ENCODE measurements at regions not wholly inside any gene's neighbourhood (a gene's known extent, or its start where the extent isn't known, plus 50 kb on each side); places are given as distances from the start of the nearest gene placed in this dataset.

DNA sequence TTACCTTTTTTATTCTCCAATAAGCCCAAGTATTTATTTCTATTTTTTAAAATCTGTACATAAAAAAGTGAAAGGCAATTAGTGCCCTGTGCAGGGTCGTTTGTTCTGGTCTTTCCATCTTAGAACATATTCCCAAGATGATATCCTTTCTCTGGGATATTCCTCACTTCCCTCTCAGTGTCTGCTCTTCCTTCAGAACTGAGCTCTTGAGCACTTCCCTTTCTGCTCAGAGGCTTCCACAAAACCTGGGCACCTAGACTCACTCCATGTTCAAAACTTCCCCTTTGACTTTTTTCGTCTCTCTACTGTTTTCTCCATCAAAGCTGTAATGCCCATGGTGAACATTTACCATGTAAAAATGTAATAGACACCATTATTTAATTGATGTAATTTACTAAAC, 296.5 kb upstream of the TCF4 start:
- WGBS (ENCODE audit: insufficient coverage), result 25% methylated on average over 1 of the region's 2 CpGs
- Mint-ChIP-seq H3K4me3 (no peak overlapping the region), H3K9me3 (peaks cover 0 to 7% (median 1%) of the 10 kb centered on the region in 3 donors), H3K4me1 (no peaks in the 10 kb centered on the region), H3K36me3 (no peaks in the 10 kb centered on the region), H3K27me3 (no peaks in the 10 kb centered on the region), H3K27ac (no peak overlapping the region)
- H3K9me3 ChIP-seq, result no peaks in the 10 kb centered on the region
- ATAC-seq (replicated peaks in 1 of 4) (no peak), DNase-seq (no peak)
- ChIA-PET CTCF (interaction anchor here (0.7 kb wide), 2 partner anchors 10 to 142 kb away, joined by 3 to 5 read pairs; no protein-coding TSS in a partner anchor), POLR2A (no interaction called here)
- H3K4me1 ChIP-seq (ENCODE audit: control insufficient read depth in 1 of 2, extremely low read depth in 1 of 2, insufficient read depth in 2 of 2, low read length in 2 of 2), result no peaks in the 10 kb centered on the region
- H3K27me3 ChIP-seq (replicated peaks in 1 of 2; ENCODE audit: control insufficient read depth in 2 of 2, extremely low read depth in 1 of 2, insufficient read depth in 2 of 2, low read length in 1 of 2), result no peaks in the 10 kb centered on the region
- no peak overlapping the region for H3K4me3 ChIP-seq (ENCODE audit: control insufficient read depth in 1 of 2, extremely low read depth in 1 of 2, low read length in 1 of 2)
- H3K27ac ChIP-seq (ENCODE audit: low read length), result no peak overlapping the region
- no peaks in the 10 kb centered on the region for H3K36me3 ChIP-seq (ENCODE audit: control insufficient read depth in 2 of 2, extremely low read depth in 1 of 2, insufficient read depth in 1 of 2, low read length in 1 of 2)

GRCh38 chr18:55880617-55881016, 292.6 kb upstream of the TCF4 start:
- Histone ChIP-seq H3K36me3 (ENCODE audit: control insufficient read depth in 2 of 2, extremely low read depth in 1 of 2, insufficient read depth in 1 of 2, low read length in 1 of 2) (no peaks in the 10 kb centered on the region), H3K27me3 (replicated peaks in 1 of 2; ENCODE audit: control insufficient read depth in 2 of 2, extremely low read depth in 1 of 2, insufficient read depth in 2 of 2, low read length in 1 of 2) (no peaks in the 10 kb centered on the region), H3K27ac (ENCODE audit: low read length) (no peak overlapping the region), H3K4me3 (ENCODE audit: control insufficient read depth in 1 of 2, extremely low read depth in 1 of 2, low read length in 1 of 2) (no peak overlapping the region), H3K9me3 (no peaks in the 10 kb centered on the region), H3K4me1 (ENCODE audit: control insufficient read depth in 1 of 2, extremely low read depth in 1 of 2, insufficient read depth in 2 of 2, low read length in 2 of 2) (no peaks in the 10 kb centered on the region)
- H3K4me1 Mint-ChIP-seq, result no peaks in the 10 kb centered on the region
- no peaks in the 10 kb centered on the region for H3K36me3 Mint-ChIP-seq
- H3K9me3 Mint-ChIP-seq, result peaks cover 0 to 7% (median 0%) of the 10 kb centered on the region in 3 donors
- POLR2A ChIA-PET, result no interaction called here
- CTCF ChIA-PET, result no interaction called here
- no peak overlapping the region for H3K27ac Mint-ChIP-seq
- ATAC-seq (replicated peaks in 1 of 4), result no peak
- H3K4me3 Mint-ChIP-seq, result no peak overlapping the region
- H3K27me3 Mint-ChIP-seq, result no peaks in the 10 kb centered on the region
- DNase-seq, result no peak
- 92% methylated on average over 3 of the region's 8 CpGs for WGBS (ENCODE audit: insufficient coverage)

DNA sequence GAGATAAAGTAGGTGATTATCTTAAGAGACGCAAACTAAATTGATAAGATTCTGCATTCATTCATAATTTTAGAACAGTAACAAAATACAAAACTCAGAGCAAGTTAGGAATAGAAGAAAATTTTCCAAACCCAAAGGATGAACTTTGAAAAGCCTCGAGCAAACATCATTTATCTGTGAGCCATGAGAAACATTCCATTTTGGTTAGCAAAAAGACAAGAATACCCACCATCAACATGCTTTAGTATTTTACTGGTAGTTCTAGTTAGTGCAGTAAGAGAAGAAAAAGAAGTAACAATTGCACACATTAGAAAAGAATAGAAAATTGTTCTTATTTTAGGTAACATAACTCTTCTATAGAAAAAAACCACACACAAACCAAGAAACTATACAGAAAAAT, 291.3 kb upstream of the TCF4 start:
- no peaks in the 10 kb centered on the region for H3K36me3 ChIP-seq (ENCODE audit: control insufficient read depth in 2 of 2, extremely low read depth in 1 of 2, insufficient read depth in 1 of 2, low read length in 1 of 2)
- ChIA-PET POLR2A (no interaction called here), CTCF (no interaction called here)
- no peaks in the 10 kb centered on the region for H3K27me3 Mint-ChIP-seq
- ATAC-seq (replicated peaks in 1 of 4) (no peak), DNase-seq (no peak)
- H3K36me3 Mint-ChIP-seq, result no peaks in the 10 kb centered on the region
- peaks cover 0 to 7% (median 0%) of the 10 kb centered on the region in 3 donors for H3K9me3 Mint-ChIP-seq
- no peak overlapping the region for H3K27ac ChIP-seq (ENCODE audit: low read length)
- H3K27ac Mint-ChIP-seq, result no peak overlapping the region
- no CpG with 5 or more reads among the region's 2 CpGs for WGBS (ENCODE audit: insufficient coverage)
- H3K4me1 ChIP-seq (ENCODE audit: control insufficient read depth in 1 of 2, extremely low read depth in 1 of 2, insufficient read depth in 2 of 2, low read length in 2 of 2), result no peaks in the 10 kb centered on the region
- H3K4me3 Mint-ChIP-seq, result no peak overlapping the region
- no peaks in the 10 kb centered on the region for H3K9me3 ChIP-seq
- H3K4me1 Mint-ChIP-seq, result no peaks in the 10 kb centered on the region
- no peaks in the 10 kb centered on the region for H3K27me3 ChIP-seq (replicated peaks in 1 of 2; ENCODE audit: control insufficient read depth in 2 of 2, extremely low read depth in 1 of 2, insufficient read depth in 2 of 2, low read length in 1 of 2)
- H3K4me3 ChIP-seq (ENCODE audit: control insufficient read depth in 1 of 2, extremely low read depth in 1 of 2, low read length in 1 of 2), result no peak overlapping the region

DNA sequence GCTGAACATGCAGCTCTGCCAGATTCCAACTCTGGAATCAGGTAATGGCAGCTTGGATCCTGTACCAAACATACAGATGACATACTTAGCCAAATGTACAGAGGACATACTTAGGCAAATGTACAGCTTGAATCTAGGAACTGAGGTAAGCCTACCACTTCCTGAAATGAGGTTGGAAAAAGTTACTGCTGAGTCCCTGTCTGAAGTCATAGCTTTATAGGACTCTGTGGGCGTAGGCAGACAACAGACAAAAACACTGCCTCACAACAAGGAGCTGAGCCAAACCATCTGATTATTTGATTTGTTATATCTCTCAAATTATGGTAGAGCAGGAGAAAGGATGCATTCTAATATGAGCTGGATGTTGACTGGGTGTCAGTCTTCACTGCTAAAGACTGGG, 290.2 kb upstream of the TCF4 start:
- no peak for ATAC-seq (replicated peaks in 1 of 4)
- Mint-ChIP-seq H3K4me3 (no peak overlapping the region), H3K27ac (no peak overlapping the region), H3K4me1 (no peaks in the 10 kb centered on the region), H3K9me3 (peaks cover 0 to 7% (median 4%) of the 10 kb centered on the region in 3 donors), H3K27me3 (no peaks in the 10 kb centered on the region), H3K36me3 (no peaks in the 10 kb centered on the region)
- Histone ChIP-seq H3K36me3 (ENCODE audit: control insufficient read depth in 2 of 2, extremely low read depth in 1 of 2, insufficient read depth in 1 of 2, low read length in 1 of 2) (no peaks in the 10 kb centered on the region), H3K4me3 (ENCODE audit: control insufficient read depth in 1 of 2, extremely low read depth in 1 of 2, low read length in 1 of 2) (no peak overlapping the region), H3K9me3 (no peaks in the 10 kb centered on the region), H3K27ac (ENCODE audit: low read length) (no peak overlapping the region), H3K27me3 (replicated peaks in 1 of 2; ENCODE audit: control insufficient read depth in 2 of 2, extremely low read depth in 1 of 2, insufficient read depth in 2 of 2, low read length in 1 of 2) (no peaks in the 10 kb centered on the region), H3K4me1 (ENCODE audit: control insufficient read depth in 1 of 2, extremely low read depth in 1 of 2, insufficient read depth in 2 of 2, low read length in 2 of 2) (no peaks in the 10 kb centered on the region)
- ChIA-PET POLR2A (no interaction called here), CTCF (no interaction called here)
- DNase-seq, result no peak
- no CpG with 5 or more reads among the region's 1 CpG for WGBS (ENCODE audit: insufficient coverage)

DNA sequence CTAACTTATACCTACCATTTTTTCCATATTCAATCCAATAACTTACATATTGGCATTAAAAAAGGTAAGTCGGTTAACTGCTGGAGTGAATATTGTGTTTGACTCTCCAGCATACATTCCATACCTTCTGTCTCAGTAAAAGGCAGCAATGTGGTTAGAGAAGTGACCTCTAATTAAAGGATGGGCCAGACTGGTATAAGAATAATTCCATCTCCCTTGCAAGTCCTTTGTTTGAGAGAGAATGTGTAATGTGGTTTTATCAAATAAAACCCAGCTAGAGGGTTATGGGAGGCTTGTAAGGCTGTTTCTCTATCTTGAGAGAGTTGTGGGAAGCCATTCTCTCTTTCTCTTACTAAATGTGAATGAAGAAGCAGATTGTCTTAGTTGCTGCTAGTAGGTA, 289.3 kb upstream of the TCF4 start:
- H3K9me3 Mint-ChIP-seq, result peaks cover 0 to 7% (median 4%) of the 10 kb centered on the region in 3 donors
- Histone ChIP-seq H3K36me3 (ENCODE audit: control insufficient read depth in 2 of 2, extremely low read depth in 1 of 2, insufficient read depth in 1 of 2, low read length in 1 of 2) (no peaks in the 10 kb centered on the region), H3K27ac (ENCODE audit: low read length) (no peak overlapping the region), H3K4me3 (ENCODE audit: control insufficient read depth in 1 of 2, extremely low read depth in 1 of 2, low read length in 1 of 2) (no peak overlapping the region), H3K4me1 (ENCODE audit: control insufficient read depth in 1 of 2, extremely low read depth in 1 of 2, insufficient read depth in 2 of 2, low read length in 2 of 2) (no peaks in the 10 kb centered on the region), H3K27me3 (replicated peaks in 1 of 2; ENCODE audit: control insufficient read depth in 2 of 2, extremely low read depth in 1 of 2, insufficient read depth in 2 of 2, low read length in 1 of 2) (no peaks in the 10 kb centered on the region), H3K9me3 (no peaks in the 10 kb centered on the region)
- no peak for ATAC-seq (replicated peaks in 1 of 4)
- CTCF ChIA-PET, result no interaction called here
- POLR2A ChIA-PET, result interaction anchor here in 1 of 2 donors (0.7 kb wide), 1 partner anchor 685 kb away, joined by 3 read pairs; no protein-coding TSS in a partner anchor
- no peaks in the 10 kb centered on the region for H3K27me3 Mint-ChIP-seq
- no CpG with 5 or more reads among the region's 1 CpG for WGBS (ENCODE audit: insufficient coverage)
- H3K4me1 Mint-ChIP-seq, result no peaks in the 10 kb centered on the region
- no peak overlapping the region for H3K4me3 Mint-ChIP-seq
- DNase-seq, result no peak
- H3K27ac Mint-ChIP-seq, result no peak overlapping the region
- H3K36me3 Mint-ChIP-seq, result no peaks in the 10 kb centered on the region

GRCh38 chr18:55876254-55876653, 288.3 kb upstream of the TCF4 start:
- no peaks in the 10 kb centered on the region for H3K4me1 ChIP-seq (ENCODE audit: control insufficient read depth in 1 of 2, extremely low read depth in 1 of 2, insufficient read depth in 2 of 2, low read length in 2 of 2)
- H3K36me3 Mint-ChIP-seq, result no peaks in the 10 kb centered on the region
- POLR2A ChIA-PET, result no interaction called here
- H3K4me1 Mint-ChIP-seq, result no peaks in the 10 kb centered on the region
- ATAC-seq (replicated peaks in 1 of 4), result no peak
- no peaks in the 10 kb centered on the region for H3K27me3 Mint-ChIP-seq
- DNase-seq, result no peak
- no peaks in the 10 kb centered on the region for H3K9me3 ChIP-seq
- H3K27ac Mint-ChIP-seq, result no peak overlapping the region
- WGBS (ENCODE audit: insufficient coverage), result 86% methylated on average over 1 of the region's 2 CpGs
- no peak overlapping the region for H3K27ac ChIP-seq (ENCODE audit: low read length)
- no peaks in the 10 kb centered on the region for H3K27me3 ChIP-seq (replicated peaks in 1 of 2; ENCODE audit: control insufficient read depth in 2 of 2, extremely low read depth in 1 of 2, insufficient read depth in 2 of 2, low read length in 1 of 2)
- H3K36me3 ChIP-seq (ENCODE audit: control insufficient read depth in 2 of 2, extremely low read depth in 1 of 2, insufficient read depth in 1 of 2, low read length in 1 of 2), result no peaks in the 10 kb centered on the region
- CTCF ChIA-PET, result no interaction called here
- no peak overlapping the region for H3K4me3 ChIP-seq (ENCODE audit: control insufficient read depth in 1 of 2, extremely low read depth in 1 of 2, low read length in 1 of 2)
- H3K9me3 Mint-ChIP-seq, result peaks cover 0 to 4% (median 0%) of the 10 kb centered on the region in 3 donors
- no peak overlapping the region for H3K4me3 Mint-ChIP-seq

GRCh38 chr18:55875371-55875901, 287.4 kb upstream of the TCF4 start:
- H3K9me3 Mint-ChIP-seq, result peaks cover 0 to 4% (median 4%) of the 10 kb centered on the region in 3 donors
- no peak for ATAC-seq (replicated peaks in 1 of 4)
- Histone ChIP-seq H3K27me3 (replicated peaks in 1 of 2; ENCODE audit: control insufficient read depth in 2 of 2, extremely low read depth in 1 of 2, insufficient read depth in 2 of 2, low read length in 1 of 2) (no peaks in the 10 kb centered on the region), H3K9me3 (no peaks in the 10 kb centered on the region), H3K4me1 (ENCODE audit: control insufficient read depth in 1 of 2, extremely low read depth in 1 of 2, insufficient read depth in 2 of 2, low read length in 2 of 2) (no peaks in the 10 kb centered on the region), H3K27ac (ENCODE audit: low read length) (no peak overlapping the region), H3K36me3 (ENCODE audit: control insufficient read depth in 2 of 2, extremely low read depth in 1 of 2, insufficient read depth in 1 of 2, low read length in 1 of 2) (no peaks in the 10 kb centered on the region), H3K4me3 (ENCODE audit: control insufficient read depth in 1 of 2, extremely low read depth in 1 of 2, low read length in 1 of 2) (no peak overlapping the region)
- WGBS (ENCODE audit: insufficient coverage), result no CpG with 5 or more reads among the region's 3 CpGs
- POLR2A ChIA-PET, result no interaction called here
- no peak for DNase-seq
- no peak overlapping the region for H3K4me3 Mint-ChIP-seq
- H3K4me1 Mint-ChIP-seq, result no peaks in the 10 kb centered on the region
- no peaks in the 10 kb centered on the region for H3K27me3 Mint-ChIP-seq
- no peaks in the 10 kb centered on the region for H3K36me3 Mint-ChIP-seq
- CTCF ChIA-PET, result no interaction called here
- H3K27ac Mint-ChIP-seq, result no peak overlapping the region
